K562 (cell line): ENCODE measurements at regions not wholly inside any gene's neighbourhood (a gene's known extent, or its start where the extent isn't known, plus 50 kb on each side); places are given as distances from the start of the nearest gene placed in this dataset.

ENCODE experiments used
- ATF4 ChIP-seq: fragments of 450-650 bp; formaldehyde crosslinking; IDR thresholded peaks from 2 replicates; pipeline ENCODE4 v1.4.0; 2022; ENCODE audit warnings: mild to moderate bottlenecking, moderate library complexity
- CREM ChIP-seq: IDR thresholded peaks from 2 replicates; pipeline ENCODE4 v1.6.1; 2014; ENCODE audit warnings: antibody characterized with exemption, low read depth
- ETS2 ChIP-seq: IDR thresholded peaks from 2 replicates; pipeline ENCODE4 v1.6.1; 2016; ENCODE audit warnings: borderline replicate concordance, missing genetic modification characterization, mild to moderate bottlenecking, moderate library complexity, missing compliant biosample characterization; ENCODE audit not compliant: poor library complexity, severe bottlenecking
- MCM2 ChIP-seq: fragments of 450-650 bp; IDR thresholded peaks from 2 replicates; pipeline ENCODE4 v1.6.1; 2017; ENCODE audit warnings: low read depth, mild to moderate bottlenecking
- MTA2 ChIP-seq: fragments of 450-650 bp; IDR thresholded peaks from 2 replicates; pipeline ENCODE4 v1.6.1; 2016; ENCODE audit warnings: low read depth
- NCOA4 ChIP-seq: fragments of 450-650 bp; IDR thresholded peaks from 2 replicates; pipeline ENCODE4 v1.6.1; 2018; ENCODE audit warnings: mild to moderate bottlenecking; ENCODE audit not compliant: partially characterized antibody
- NFE2 ChIP-seq: IDR thresholded peaks from 2 replicates; pipeline ENCODE4 v1.6.1; 2014; ENCODE audit warnings: antibody characterized with exemption, low read depth
- POLR2A ChIP-seq: fragments of 450-650 bp; conservative IDR thresholded peaks from 2 replicates; pipeline ENCODE4 v1.6.1; 2016
- SIN3A ChIP-seq, 2 experiments: fragments of 150-350 bp in 1 of 2; IDR thresholded peaks; 2 replicates each; pipeline ENCODE4 v1.6.1; 2011 to 2016; ENCODE audit warnings: borderline replicate concordance in 2 of 2, low read depth in 2 of 2, low read length in 2 of 2, mild to moderate bottlenecking in 2 of 2, moderate library complexity in 2 of 2; ENCODE audit not compliant: control insufficient read depth in 1 of 2
- SMARCC2 ChIP-seq: fragments of 450-650 bp; IDR thresholded peaks from 2 replicates; pipeline ENCODE4 v1.6.1; 2017; ENCODE audit warnings: antibody characterized with exemption, moderate library complexity, mild to moderate bottlenecking, low read depth
- TF ChIP-seq, protein P1 (sequence below): sonication (generic); formaldehyde crosslinking; IDR thresholded peaks from 2 replicates; pipeline ENCODE4 v1.8.1; 2023; ENCODE audit warnings: mild to moderate bottlenecking, missing genetic modification reagents, moderate library complexity
- TF ChIP-seq, protein P2 (sequence below): fragments of 450-650 bp; conservative IDR thresholded peaks from 2 replicates; pipeline ENCODE4 v1.6.1; 2016; ENCODE audit warnings: missing genetic modification characterization, low read depth, mild to moderate bottlenecking, control low read depth, missing compliant biosample characterization
- TF ChIP-seq, protein P3 (sequence below), 2 experiments: fragments of 150-350 bp in 1 of 2; IDR thresholded peaks; 2 replicates each; pipeline ENCODE4 v1.6.1; 2012 to 2016; ENCODE audit warnings: low read depth in 2 of 2, low read length in 2 of 2, mild to moderate bottlenecking in 1 of 2, moderate library complexity in 1 of 2

GRCh38 chr3:193775421-193776077, 182.5 kb downstream of the OPA1 start:
- TF ChIP-seq ETS2 (no peak), NCOA4 (no peak), CREM (no peak), ATF4 (CRISPR knock-in tag) (no peak), MCM2 (no peak), SMARCC2 (no peak), POLR2A (no peak), SIN3A (IDR thresholded peaks at IDR 0.05; ENCODE audit: borderline replicate concordance in 2 of 2, control insufficient read depth in 1 of 2, low read depth in 2 of 2, low read length in 2 of 2) (no peak), NFE2 (no peak), MTA2 (no peak)
- TF ChIP-seq, protein P1, sequence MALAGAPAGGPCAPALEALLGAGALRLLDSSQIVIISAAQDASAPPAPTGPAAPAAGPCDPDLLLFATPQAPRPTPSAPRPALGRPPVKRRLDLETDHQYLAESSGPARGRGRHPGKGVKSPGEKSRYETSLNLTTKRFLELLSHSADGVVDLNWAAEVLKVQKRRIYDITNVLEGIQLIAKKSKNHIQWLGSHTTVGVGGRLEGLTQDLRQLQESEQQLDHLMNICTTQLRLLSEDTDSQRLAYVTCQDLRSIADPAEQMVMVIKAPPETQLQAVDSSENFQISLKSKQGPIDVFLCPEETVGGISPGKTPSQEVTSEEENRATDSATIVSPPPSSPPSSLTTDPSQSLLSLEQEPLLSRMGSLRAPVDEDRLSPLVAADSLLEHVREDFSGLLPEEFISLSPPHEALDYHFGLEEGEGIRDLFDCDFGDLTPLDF = no peak
- TF ChIP-seq, protein P2, sequence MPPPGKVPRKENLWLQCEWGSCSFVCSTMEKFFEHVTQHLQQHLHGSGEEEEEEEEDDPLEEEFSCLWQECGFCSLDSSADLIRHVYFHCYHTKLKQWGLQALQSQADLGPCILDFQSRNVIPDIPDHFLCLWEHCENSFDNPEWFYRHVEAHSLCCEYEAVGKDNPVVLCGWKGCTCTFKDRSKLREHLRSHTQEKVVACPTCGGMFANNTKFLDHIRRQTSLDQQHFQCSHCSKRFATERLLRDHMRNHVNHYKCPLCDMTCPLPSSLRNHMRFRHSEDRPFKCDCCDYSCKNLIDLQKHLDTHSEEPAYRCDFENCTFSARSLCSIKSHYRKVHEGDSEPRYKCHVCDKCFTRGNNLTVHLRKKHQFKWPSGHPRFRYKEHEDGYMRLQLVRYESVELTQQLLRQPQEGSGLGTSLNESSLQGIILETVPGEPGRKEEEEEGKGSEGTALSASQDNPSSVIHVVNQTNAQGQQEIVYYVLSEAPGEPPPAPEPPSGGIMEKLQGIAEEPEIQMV (tag) = no peak
- TF ChIP-seq, protein P3, sequence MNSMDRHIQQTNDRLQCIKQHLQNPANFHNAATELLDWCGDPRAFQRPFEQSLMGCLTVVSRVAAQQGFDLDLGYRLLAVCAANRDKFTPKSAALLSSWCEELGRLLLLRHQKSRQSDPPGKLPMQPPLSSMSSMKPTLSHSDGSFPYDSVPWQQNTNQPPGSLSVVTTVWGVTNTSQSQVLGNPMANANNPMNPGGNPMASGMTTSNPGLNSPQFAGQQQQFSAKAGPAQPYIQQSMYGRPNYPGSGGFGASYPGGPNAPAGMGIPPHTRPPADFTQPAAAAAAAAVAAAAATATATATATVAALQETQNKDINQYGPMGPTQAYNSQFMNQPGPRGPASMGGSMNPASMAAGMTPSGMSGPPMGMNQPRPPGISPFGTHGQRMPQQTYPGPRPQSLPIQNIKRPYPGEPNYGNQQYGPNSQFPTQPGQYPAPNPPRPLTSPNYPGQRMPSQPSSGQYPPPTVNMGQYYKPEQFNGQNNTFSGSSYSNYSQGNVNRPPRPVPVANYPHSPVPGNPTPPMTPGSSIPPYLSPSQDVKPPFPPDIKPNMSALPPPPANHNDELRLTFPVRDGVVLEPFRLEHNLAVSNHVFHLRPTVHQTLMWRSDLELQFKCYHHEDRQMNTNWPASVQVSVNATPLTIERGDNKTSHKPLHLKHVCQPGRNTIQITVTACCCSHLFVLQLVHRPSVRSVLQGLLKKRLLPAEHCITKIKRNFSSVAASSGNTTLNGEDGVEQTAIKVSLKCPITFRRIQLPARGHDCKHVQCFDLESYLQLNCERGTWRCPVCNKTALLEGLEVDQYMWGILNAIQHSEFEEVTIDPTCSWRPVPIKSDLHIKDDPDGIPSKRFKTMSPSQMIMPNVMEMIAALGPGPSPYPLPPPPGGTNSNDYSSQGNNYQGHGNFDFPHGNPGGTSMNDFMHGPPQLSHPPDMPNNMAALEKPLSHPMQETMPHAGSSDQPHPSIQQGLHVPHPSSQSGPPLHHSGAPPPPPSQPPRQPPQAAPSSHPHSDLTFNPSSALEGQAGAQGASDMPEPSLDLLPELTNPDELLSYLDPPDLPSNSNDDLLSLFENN (IDR thresholded peaks at IDR 0.05; ENCODE audit: low read depth in 2 of 2, low read length in 2 of 2) = no peak
